ENCODE measurements at regions not wholly inside any gene's neighbourhood (a gene's known extent, or its start where the extent isn't known, plus 50 kb on each side); places are given as distances from the start of the nearest gene placed in this dataset.

DNA sequence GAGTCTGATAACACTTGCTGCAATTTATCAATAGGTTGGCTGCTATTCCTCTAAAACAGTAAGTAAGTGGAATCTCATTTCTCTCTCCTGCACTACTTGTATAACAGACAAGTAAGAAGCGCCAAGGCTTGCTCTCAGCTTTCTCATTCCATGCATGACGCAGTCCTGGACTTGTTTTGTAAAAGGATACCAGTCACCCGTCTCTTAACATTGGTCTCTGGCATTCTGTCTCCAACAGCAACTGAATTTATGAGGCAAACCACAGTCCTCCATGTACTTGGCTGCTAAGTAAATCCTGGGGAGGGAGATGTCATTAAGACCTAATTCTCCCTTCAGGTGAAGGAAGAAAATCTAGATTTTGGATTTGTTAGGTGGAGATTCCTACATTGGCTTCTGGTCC, 115.4 kb downstream of the OPN5 start:
- Histone ChIP-seq H3K27me3 (ENCODE audit: insufficient read depth, low read length) (peaks cover 9% of the 10 kb centered on the region; the same call in 1 of the 2 replicates), H3K4me3 (ENCODE audit: low read depth, low read length) (no peak overlapping the region), H3K27ac (ENCODE audit: low read depth, low read length) (no peak overlapping the region), H3K79me2 (ENCODE audit: control insufficient read depth, insufficient read depth, low read length, unreplicated experiment) (no peaks in the 10 kb centered on the region), H3K4me1 (ENCODE audit: control insufficient read depth, insufficient read depth, low read length, unreplicated experiment) (no peaks in the 10 kb centered on the region), H2AFZ (ENCODE audit: low read length, unreplicated experiment) (no peak overlapping the region), H3K36me3 (ENCODE audit: insufficient read depth, low read length) (no peaks in the 10 kb centered on the region)

DNA sequence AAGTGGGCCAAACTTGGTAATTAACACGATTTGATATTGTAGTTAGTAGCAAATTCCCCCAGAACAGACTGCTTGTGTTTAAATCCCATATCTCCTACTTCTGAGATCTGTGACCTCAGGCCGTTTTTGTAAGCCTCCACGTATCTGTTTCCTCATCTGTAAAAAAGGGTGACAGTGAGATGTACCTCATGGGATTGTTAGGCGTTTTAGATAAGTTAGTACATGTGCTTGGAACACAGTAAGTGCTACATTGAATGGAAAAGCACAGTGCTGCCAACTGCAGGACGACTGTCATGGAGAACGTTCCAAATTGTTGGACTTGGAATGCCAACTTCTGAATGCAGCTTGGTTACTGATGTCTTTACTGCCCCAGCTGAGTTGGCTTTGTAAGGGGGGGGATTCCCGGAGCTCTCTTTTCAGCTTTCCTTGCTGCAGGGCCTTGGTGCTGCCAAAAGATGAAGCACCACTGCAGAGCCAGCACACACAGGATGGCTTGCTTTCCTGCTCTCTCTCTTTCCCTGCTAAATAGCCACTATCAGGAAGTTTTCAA, 108.6 kb downstream of the OPN5 start:
- H2AFZ ChIP-seq (ENCODE audit: low read length, unreplicated experiment) = no peak overlapping the region
- no peaks in the 10 kb centered on the region; the same call in 1 of the 2 replicates for H3K27me3 ChIP-seq (ENCODE audit: insufficient read depth, low read length)
- H3K4me1 ChIP-seq (ENCODE audit: control insufficient read depth, insufficient read depth, low read length, unreplicated experiment) = no peaks in the 10 kb centered on the region
- H3K4me3 ChIP-seq (ENCODE audit: low read depth, low read length) = no peak overlapping the region
- no peaks in the 10 kb centered on the region for H3K36me3 ChIP-seq (ENCODE audit: insufficient read depth, low read length)
- no peaks in the 10 kb centered on the region for H3K79me2 ChIP-seq (ENCODE audit: control insufficient read depth, insufficient read depth, low read length, unreplicated experiment)
- no peak overlapping the region for H3K27ac ChIP-seq (ENCODE audit: low read depth, low read length)

DNA sequence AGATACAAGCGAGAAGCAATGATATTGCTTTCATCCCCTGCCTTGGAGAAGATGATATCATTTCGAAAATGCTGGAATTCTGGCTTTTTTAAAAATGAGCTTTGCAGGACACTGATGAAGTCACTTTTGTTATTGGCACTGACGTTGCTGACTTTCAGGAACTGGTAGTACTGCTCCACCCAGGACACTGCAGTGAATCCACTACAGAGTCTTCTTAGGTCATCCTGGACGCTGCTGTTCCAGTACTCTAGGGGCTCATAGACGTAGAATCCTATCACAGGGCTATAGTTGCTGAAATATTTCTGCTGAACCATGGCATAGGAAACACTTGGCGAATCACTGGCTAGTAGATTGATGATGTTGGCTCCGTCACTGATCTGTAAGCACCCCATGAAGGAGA, 97.2 kb downstream of the OPN5 start:
- H3K79me2 ChIP-seq (ENCODE audit: control insufficient read depth, insufficient read depth, low read length, unreplicated experiment) = no peaks in the 10 kb centered on the region
- no peak overlapping the region for H3K4me3 ChIP-seq (ENCODE audit: low read depth, low read length)
- no peak overlapping the region for H3K27ac ChIP-seq (ENCODE audit: low read depth, low read length)
- H2AFZ ChIP-seq (ENCODE audit: low read length, unreplicated experiment) = no peak overlapping the region
- H3K36me3 ChIP-seq (ENCODE audit: insufficient read depth, low read length) = no peaks in the 10 kb centered on the region
- H3K27me3 ChIP-seq (ENCODE audit: insufficient read depth, low read length) = peaks cover 22% of the 10 kb centered on the region; the same call in 1 of the 2 replicates
- H3K4me1 ChIP-seq (ENCODE audit: control insufficient read depth, insufficient read depth, low read length, unreplicated experiment) = no peaks in the 10 kb centered on the region
